Tibial artery (tissue), 4 donors: ENCODE measurements at regions not wholly inside any gene's neighbourhood (a gene's known extent, or its start where the extent isn't known, plus 50 kb on each side); places are given as distances from the start of the nearest gene placed in this dataset.

Source experiments
- DNase-seq, 2 donors: peaks; one replicate each; pipeline ENCODE4 v3.0.0-alpha.2; 2019
- H3K27ac ChIP-seq, 2 donors: fragments of 200-600 bp; sonication (generic) in 1 of 2; 1 replicate in 1 of 2; 2 replicates in 1 of 2; pipeline ENCODE4 v1.5.1; 2018 to 2019; ENCODE audit warnings: mild to moderate bottlenecking in 1 of 2
- H3K27me3 ChIP-seq, 2 donors: fragments of 200-600 bp; sonication (generic) in 1 of 2; one replicate each; pipeline versions ENCODE4 v1.5.1 to v1.6.0; 2016 to 2019
- H3K36me3 ChIP-seq, 3 donors: fragments of 200-600 bp; sonication (generic) in 2 of 3; one replicate each; pipeline ENCODE4 v1.5.1; 2016 to 2019; ENCODE audit warnings: mild to moderate bottlenecking in 2 of 3
- H3K4me1 ChIP-seq, 4 donors: fragments of 200-600 bp; sonication (generic) in 2 of 4; 1 replicate in 3 of 4; 2 replicates in 1 of 4; pipeline ENCODE4 v1.5.1; 2016 to 2019
- H3K4me3 ChIP-seq, 2 donors: fragments of 200-600 bp; sonication (generic) in 1 of 2; 1 replicate in 1 of 2; 2 replicates in 1 of 2; pipeline ENCODE4 v1.5.1; 2018 to 2019; ENCODE audit warnings: mild to moderate bottlenecking in 2 of 2
- H3K9me3 ChIP-seq, 3 donors: fragments of 200-600 bp; sonication (generic) in 1 of 3; one replicate each; pipeline ENCODE4 v1.5.1; 2016 to 2019
- intact Hi-C: fragments of 100-400 bp; cut with DNase I; formaldehyde crosslinking; loops from one replicate; pipeline ENCODE4 v1.15.0; 2023; ENCODE audit warnings: low total_unique reads
- TF ChIP-seq, protein P1 (sequence below), 2 experiments: fragments of 200-600 bp in 1 of 2; fragments of 450-650 bp in 1 of 2; IDR thresholded peaks; one replicate each; pipeline ENCODE4 v1.5.1; 2017 to 2019; ENCODE audit warnings: antibody characterized with exemption in 2 of 2, mild to moderate bottlenecking in 1 of 2, moderate library complexity in 1 of 2

- DNase-seq, result no peak
- no peaks in the 10 kb centered on the region for H3K9me3 ChIP-seq
- H3K27me3 ChIP-seq, result no peaks in the 10 kb centered on the region
- H3K36me3 ChIP-seq, result no peaks in the 10 kb centered on the region
- TF ChIP-seq, protein P1, sequence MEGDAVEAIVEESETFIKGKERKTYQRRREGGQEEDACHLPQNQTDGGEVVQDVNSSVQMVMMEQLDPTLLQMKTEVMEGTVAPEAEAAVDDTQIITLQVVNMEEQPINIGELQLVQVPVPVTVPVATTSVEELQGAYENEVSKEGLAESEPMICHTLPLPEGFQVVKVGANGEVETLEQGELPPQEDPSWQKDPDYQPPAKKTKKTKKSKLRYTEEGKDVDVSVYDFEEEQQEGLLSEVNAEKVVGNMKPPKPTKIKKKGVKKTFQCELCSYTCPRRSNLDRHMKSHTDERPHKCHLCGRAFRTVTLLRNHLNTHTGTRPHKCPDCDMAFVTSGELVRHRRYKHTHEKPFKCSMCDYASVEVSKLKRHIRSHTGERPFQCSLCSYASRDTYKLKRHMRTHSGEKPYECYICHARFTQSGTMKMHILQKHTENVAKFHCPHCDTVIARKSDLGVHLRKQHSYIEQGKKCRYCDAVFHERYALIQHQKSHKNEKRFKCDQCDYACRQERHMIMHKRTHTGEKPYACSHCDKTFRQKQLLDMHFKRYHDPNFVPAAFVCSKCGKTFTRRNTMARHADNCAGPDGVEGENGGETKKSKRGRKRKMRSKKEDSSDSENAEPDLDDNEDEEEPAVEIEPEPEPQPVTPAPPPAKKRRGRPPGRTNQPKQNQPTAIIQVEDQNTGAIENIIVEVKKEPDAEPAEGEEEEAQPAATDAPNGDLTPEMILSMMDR (IDR thresholded peaks at IDR 0.05), result no peak
- intact Hi-C loops, result no loop called here
- no peak overlapping the region for H3K27ac ChIP-seq
- H3K4me1 ChIP-seq, result no peaks in the 10 kb centered on the region
- H3K4me3 ChIP-seq, result no peak overlapping the region
Observed at GRCh38 chr18:2032036-2032435, 539.3 kb downstream of the METTL4 start.

GRCh38 chr18:2035056-2035455 is 536.2 kb downstream of the METTL4 start:
- H3K4me1 ChIP-seq, result no peaks in the 10 kb centered on the region
- intact Hi-C loops, result no loop called here

DNA sequence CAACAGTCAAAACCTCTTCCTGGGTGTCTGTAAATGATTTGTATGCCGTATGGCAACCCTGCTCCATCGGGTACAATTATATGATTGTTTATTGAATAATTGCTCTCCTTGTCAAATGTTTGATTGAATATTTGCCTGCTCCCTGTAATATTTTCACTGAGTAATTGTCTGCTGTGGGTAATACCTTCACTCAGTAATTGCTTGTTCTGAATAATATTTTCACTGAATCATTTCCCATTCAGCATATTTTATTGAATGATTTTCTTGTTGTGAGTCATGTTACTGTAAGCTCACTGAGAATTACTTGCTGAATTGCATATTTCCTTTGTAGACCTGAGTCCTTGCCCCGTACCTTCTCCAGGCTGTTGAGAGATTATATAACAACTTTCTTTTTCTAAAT is 535.2 kb downstream of the METTL4 start:
- Histone ChIP-seq H3K9me3 (no peaks in the 10 kb centered on the region), H3K27ac (no peak overlapping the region), H3K4me1 (no peaks in the 10 kb centered on the region), H3K27me3 (no peaks in the 10 kb centered on the region), H3K36me3 (no peaks in the 10 kb centered on the region), H3K4me3 (no peak overlapping the region)
- no peak for DNase-seq
- TF ChIP-seq, protein P1 (IDR thresholded peaks at IDR 0.05), result no peak
- intact Hi-C loops, result no loop called here

More at GRCh38 chr18:2035056-2035455, 536.2 kb downstream of the METTL4 start:
- H3K9me3 ChIP-seq, result no peaks in the 10 kb centered on the region
- no peak overlapping the region for H3K27ac ChIP-seq
- no peaks in the 10 kb centered on the region for H3K27me3 ChIP-seq
- TF ChIP-seq, protein P1 (IDR thresholded peaks at IDR 0.05), result no peak
- H3K36me3 ChIP-seq, result no peaks in the 10 kb centered on the region
- no peak overlapping the region for H3K4me3 ChIP-seq
- DNase-seq, result no peak

DNA sequence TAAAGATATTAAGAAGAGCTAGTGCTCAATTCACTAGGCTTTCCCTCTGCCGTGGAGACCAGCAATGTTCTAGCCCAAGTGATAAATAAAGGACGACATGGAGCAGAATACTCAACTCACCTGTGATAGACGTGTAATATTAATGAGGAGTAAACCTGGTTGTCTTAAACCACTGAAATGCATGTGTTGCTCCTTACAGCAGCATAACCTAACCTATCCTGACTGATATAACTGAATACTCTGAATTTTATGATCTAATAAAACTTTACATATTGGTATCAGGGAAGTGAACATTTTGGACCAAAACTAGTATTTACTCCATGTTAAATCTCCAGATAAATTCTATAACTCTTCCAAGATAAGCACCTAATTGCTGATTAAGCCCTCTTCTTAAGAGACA is 531.0 kb downstream of the METTL4 start:
- Histone ChIP-seq H3K27me3 (no peaks in the 10 kb centered on the region), H3K4me3 (no peak overlapping the region), H3K27ac (no peak overlapping the region), H3K4me1 (no peaks in the 10 kb centered on the region), H3K36me3 (no peaks in the 10 kb centered on the region), H3K9me3 (no peaks in the 10 kb centered on the region)
- TF ChIP-seq, protein P1 (IDR thresholded peaks at IDR 0.05), result no peak
- DNase-seq, result no peak
- intact Hi-C loops, result no loop called here

DNA sequence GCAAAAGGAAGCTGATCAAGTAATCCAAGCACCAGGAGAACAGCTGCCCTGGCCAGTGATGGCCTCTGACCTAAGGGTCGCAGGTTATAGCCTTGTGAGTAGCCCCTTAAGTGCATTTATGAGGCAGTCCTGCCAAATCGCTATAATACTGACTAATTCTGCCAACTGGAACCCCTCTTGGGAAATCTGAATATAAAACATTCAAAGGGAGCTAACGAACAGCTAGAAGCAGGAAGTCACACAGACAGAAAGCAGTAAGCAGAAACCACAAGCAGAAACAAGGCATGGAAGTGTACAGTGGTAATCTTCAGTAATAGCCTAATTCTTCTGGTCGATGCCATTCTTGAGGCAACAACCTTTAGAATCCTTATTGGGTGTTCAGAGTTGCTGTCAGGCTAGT is 521.3 kb downstream of the METTL4 start:
- Histone ChIP-seq H3K36me3 (no peaks in the 10 kb centered on the region), H3K27ac (no peak overlapping the region), H3K9me3 (no peaks in the 10 kb centered on the region), H3K4me3 (no peak overlapping the region), H3K27me3 (no peaks in the 10 kb centered on the region), H3K4me1 (no peaks in the 10 kb centered on the region)
- intact Hi-C loops, result loop anchor here (1.0 kb wide), 1 partner anchor 36 kb away; no protein-coding TSS in a partner anchor
- DNase-seq, result no peak
- TF ChIP-seq, protein P1 (IDR thresholded peaks at IDR 0.05), result no peak

- Histone ChIP-seq H3K4me1 (no peaks in the 10 kb centered on the region), H3K27ac (no peak overlapping the region), H3K9me3 (no peaks in the 10 kb centered on the region), H3K36me3 (no peaks in the 10 kb centered on the region), H3K4me3 (no peak overlapping the region), H3K27me3 (no peaks in the 10 kb centered on the region)
- no peak for DNase-seq
- intact Hi-C loops, result no loop called here
- TF ChIP-seq, protein P1 (IDR thresholded peaks at IDR 0.05), result no peak
Observed at GRCh38 chr18:2050702-2051201, 520.6 kb downstream of the METTL4 start.
